ENCODE measurements at regions not wholly inside any gene's neighbourhood (a gene's known extent, or its start where the extent isn't known, plus 50 kb on each side); places are given as distances from the start of the nearest gene placed in this dataset.
"Not testable (repeated sequence)": the region's sequence is repeated elsewhere in the genome, so short reads cannot be mapped to it uniquely, and the experiment has no call there.

GRCh38 chr4:55028196-55028595, 97.2 kb downstream of the KDR start:
- DNase-seq, result no peak

GRCh38 chr4:55027596-55027995, 97.8 kb downstream of the KDR start:
- no peak for DNase-seq

- DNase-seq, result not testable (repeated sequence)
Measured at GRCh38 chr4:55025456-55025855, 99.9 kb downstream of the KDR start.

- DNase-seq, result no peak
Measured at GRCh38 chr4:55023030-55023429, 102.4 kb downstream of the KDR start.

- DNase-seq, result no peak
Measured at GRCh38 chr4:55021214-55021613, 104.2 kb downstream of the KDR start.

DNA sequence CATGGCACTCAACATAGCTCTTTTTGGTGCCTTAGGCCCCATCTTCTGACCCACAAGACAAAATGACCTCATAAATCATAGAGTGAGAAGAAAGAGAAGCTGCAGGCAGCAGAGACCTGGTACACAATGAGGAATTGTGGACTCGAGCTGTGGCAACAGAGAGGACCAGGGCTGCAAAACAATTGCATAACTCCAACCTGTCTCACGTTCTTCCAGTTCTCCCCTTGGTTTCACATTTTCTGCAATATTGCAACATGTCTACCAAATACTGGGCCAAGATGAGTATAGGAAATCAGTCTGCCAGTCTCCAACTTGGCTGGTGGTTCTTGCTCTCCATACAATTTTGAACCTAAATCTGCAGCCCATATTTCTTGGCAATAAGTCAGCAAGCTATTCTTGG, 105.3 kb downstream of the KDR start:
- no peak for DNase-seq

DNA sequence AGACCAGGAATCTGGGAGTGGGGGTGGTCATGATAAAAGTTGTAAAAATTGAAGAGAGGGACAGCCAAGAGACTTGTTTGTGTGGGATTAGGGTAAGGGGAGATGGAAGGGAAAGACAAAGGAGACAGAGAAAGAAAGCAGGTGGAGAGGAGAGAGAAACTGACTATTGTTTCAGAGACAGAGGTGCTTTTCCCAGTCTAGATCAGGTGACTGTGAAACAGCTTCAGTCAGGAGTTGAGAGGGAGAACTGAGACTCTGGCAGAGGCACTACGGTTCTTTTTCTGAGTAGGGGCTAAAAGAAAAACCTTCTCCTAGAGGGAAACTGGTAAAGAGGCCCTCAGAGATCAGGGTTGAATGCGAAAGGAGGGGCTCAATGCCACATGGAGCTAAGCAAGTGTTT, 106.4 kb downstream of the KDR start:
- DNase-seq, result no peak

DNA sequence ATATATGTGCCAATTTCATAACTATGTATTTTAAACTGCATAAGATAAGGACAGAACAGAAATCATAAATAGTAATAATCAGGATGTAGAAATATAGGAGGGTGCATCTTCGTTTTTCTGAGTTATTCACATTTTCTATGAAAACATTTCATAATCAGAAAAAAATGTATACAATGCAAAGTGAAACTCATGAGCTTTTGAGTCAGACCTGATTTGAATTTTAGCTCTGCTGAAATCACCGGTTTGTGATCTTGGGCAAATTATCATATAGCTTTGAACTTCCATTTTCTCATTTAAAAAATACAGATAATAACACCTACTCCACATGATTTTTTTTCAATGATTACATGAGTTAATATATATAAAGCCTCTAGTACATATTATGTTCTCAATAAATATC, 106.9 kb downstream of the KDR start:
- no peak for DNase-seq

GRCh38 chr4:55017406-55017805, 108.0 kb downstream of the KDR start:
- DNase-seq, result no peak

- DNase-seq, result no peak
Measured at GRCh38 chr4:55016131-55016530, 109.3 kb downstream of the KDR start.

DNA sequence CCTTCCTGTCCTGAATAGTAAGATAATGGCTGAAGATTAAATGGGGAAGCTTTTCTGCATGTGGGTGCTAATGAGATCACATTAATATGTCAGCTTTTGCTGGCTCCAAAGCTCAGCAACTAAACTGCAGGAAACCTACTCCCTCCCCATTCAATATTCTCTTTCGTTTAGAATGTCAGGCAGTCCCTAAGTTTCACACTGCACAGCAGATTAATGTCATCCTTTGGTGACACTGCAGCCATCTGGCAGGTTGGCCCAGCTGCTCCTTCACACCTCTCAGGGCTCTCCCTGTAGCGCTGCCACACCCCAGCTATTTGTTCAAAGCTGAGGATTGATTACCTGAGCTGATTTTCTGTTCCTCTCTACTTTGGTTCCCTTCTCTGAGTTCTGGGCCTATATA, 110.5 kb downstream of the KDR start:
- no peak for DNase-seq

GRCh38 chr4:55013431-55013955, 111.9 kb downstream of the KDR start:
- no peak for DNase-seq

GRCh38 chr4:55012363-55013230, 112.8 kb downstream of the KDR start:
- DNase-seq, result no peak

GRCh38 chr4:55011761-55012160, 113.6 kb downstream of the KDR start:
- no peak for DNase-seq

DNA sequence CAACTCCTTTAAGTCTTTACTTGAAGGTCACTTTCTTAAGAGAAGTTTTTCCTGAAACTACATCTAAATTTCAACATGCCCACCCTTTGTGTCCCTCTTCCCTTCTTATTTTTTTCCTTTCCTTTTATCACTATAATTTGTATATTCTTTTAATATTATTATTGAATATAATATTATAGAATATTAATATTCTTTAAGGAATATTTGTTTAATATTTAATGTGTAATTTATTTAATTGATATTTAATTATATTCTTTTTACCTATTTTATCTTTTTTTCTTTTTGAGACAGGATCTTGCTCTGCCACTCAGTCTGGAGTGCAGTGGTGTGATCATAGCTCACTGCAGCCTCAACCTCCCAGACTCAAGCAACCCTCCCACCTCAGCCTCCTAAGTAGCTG, 114.8 kb downstream of the KDR start:
- DNase-seq, result no peak

DNA sequence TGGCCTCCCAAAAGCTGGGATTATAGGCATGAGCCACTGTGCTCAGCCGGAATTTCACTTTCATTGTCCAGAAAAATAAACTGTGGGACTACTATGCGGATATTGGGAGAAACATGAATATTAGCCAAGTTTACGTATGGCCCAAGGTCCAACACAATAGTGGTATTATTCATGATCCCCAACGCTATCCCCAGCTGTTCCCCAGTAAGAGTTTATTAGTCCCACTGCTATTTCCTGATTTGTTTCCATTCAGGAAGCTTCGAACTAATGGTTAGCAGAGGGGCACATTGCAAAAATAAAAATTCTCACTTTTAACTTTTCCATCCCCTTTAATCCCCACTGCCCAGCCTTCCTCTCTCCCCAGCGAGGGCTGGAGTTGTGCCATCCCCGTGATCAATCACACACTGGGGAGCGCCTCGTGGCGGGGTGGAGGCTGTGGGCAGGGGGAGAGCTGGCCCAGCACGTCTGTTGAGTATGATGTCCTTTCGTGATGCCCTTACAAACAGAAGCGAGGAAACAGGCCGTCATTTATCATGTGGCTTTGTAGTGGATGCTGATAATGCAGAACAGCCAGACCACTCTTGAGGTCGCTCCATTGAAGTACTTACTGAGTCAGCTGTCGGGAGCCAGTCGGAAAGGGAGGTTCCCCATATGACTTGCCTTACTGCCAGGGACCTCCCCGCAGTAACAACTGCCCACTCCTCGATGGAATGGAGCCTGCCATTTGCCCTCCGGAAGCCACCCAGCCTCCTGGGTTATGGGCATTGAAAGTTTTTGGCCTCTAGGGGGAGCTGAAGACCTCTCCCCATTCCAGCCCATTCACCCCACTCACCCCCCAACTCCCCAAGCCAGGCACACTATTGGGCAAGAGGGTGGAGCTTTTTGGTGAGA, 117.0 kb downstream of the KDR start:
- peak; percentile 2 for DNase-seq

DNA sequence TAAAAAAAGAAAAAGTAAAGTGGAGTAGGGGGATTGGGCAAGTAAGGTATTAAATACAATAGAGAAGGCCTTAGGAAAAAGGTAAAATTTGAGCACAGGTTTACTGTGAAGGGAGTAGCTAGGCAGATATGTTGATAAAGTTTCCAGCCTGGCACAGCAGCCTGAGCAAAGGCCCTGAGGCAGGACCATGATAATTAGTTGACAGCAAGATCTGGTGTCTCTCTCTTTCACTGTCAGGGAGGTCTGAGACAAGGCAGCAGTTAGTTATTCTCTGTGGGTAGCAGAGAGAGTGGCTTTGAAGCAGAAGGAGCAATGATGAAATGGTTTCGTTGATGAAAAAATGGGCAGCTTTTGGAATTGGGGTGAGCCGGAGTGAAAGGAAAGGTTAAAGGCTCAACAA, 119.5 kb downstream of the KDR start:
- no peak for DNase-seq

DNA sequence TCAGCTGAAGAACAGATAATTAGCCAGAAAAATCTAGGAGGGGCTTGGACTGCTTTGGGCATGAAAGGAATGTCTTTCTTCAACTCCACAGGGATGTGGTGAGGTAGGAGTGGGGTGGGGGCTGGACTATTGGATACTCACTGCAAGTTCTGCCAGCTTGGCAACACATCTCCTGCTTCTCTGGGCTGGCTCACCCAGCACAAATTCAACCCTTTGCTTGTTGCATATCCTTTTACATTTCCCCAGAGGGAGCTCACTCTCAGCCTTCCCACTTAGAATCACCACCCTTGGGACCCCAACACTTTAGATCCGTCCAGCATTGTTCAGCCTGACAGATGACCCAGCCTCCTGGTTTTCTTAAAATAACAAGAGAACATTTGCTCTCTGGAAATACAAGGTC, 120.6 kb downstream of the KDR start:
- DNase-seq, result no peak

DNA sequence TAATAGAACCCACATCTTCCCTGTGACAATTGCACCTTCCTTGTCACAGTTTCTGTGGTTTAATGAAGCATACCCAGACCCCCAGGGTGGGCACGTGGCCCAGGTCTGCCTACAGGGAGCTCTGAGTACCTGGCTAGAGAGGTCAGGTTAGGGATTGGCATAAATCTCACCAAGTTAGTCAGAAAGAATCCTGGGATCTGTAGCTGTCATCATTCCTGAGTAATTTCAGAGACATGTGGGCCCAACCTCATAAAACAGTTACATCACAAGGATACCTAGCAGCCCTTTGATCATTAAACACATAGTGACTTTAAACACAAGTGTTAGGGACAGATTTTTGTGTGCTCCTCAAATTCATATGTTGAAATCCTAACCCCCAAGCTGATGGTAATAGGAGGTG, 123.0 kb downstream of the KDR start:
- DNase-seq, result no peak

DNA sequence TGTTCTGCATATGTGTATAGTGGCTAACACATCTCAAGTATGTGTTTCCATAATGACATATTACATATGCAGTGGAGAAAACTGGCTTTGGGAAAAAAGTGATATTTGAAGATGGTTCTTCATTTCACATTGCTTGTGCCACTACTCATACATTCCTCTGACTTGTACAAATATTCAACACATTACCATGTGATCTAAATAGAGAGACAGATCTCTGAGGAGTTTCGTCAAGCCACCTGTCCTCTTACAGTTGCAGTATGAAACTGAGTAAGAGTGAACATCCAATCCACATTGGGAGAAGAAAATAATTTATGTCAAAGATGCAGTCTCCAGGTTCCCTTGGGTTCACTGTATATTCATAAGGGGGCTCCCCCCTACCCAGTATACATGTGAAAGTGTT, 123.9 kb downstream of the KDR start:
- DNase-seq, result no peak

GRCh38 chr4:54999003-54999402, 126.4 kb downstream of the KDR start:
- DNase-seq, result peak; percentile 49

GRCh38 chr4:54993473-54994026, 131.8 kb downstream of the KDR start:
- DNase-seq, result not testable (repeated sequence)

- DNase-seq, result no peak
Measured at GRCh38 chr4:54992266-54992665, 133.1 kb downstream of the KDR start.

All from skin of body (tissue), 1 donor.